ENCODE measurements at regions not wholly inside any gene's neighbourhood (a gene's known extent, or its start where the extent isn't known, plus 50 kb on each side); places are given as distances from the start of the nearest gene placed in this dataset.
A peak's percentile ranks its signal among the peaks of the same experiment; 100 is the strongest.
"Not testable (repeated sequence)": the region's sequence is repeated elsewhere in the genome, so short reads cannot be mapped to it uniquely, and the experiment has no call there.

GRCh38 chr9:97103613-97104383 is 64.9 kb upstream of the CTSV start:
- DNase-seq (ENCODE audit: low spot score) = peak; percentile 16

GRCh38 chr9:97099540-97099939 is 60.6 kb upstream of the CTSV start:
- not testable (repeated sequence) for DNase-seq (ENCODE audit: low spot score)

- DNase-seq (ENCODE audit: low spot score) = no peak
These were observed 57.9 kb upstream of the CTSV start for GRCh38 chr9:97096793-97097192.

GRCh38 chr9:97089361-97089760 is 50.4 kb upstream of the CTSV start:
- DNase-seq (ENCODE audit: low spot score) = not testable (repeated sequence)

Small RNAs in the stretch of these regions (small RNA-seq; reads per million reads assigned to genes)
- gene RNU6-798P = 0 reads per million in 2 experiments

Measured in SK-N-DZ (cell line).